ENCODE measurements at regions not wholly inside any gene's neighbourhood (a gene's known extent, or its start where the extent isn't known, plus 50 kb on each side); places are given as distances from the start of the nearest gene placed in this dataset.

- ChIA-PET POLR2A (interaction anchor here (0.6 kb wide), 1 partner anchor 43 kb away, joined by 3 read pairs; no protein-coding TSS in a partner anchor), CTCF (ENCODE audit: unreplicated experiment) (no interaction called here)
- intact Hi-C loops (cut with micrococcal nuclease; ENCODE audit: unreplicated experiment): no loop called here
- BruUV-seq (replicated peaks): no TSS peak
- H3K79me2 ChIP-seq (ENCODE audit: insufficient read depth, low read depth, low read length): no peaks in the 10 kb centered on the region
- DNase-seq (ENCODE audit: low spot score): no peak
- no peaks in the 10 kb centered on the region for H3K36me3 ChIP-seq (ENCODE audit: insufficient read depth, low read length)
- H4K20me1 ChIP-seq (ENCODE audit: insufficient read depth, low read length): no peaks in the 10 kb centered on the region
- H3K4me1 ChIP-seq (ENCODE audit: insufficient read depth, low read length, poor library complexity, severe bottlenecking): no peaks in the 10 kb centered on the region
- no peak for TF ChIP-seq CTCF (conservative IDR thresholded peaks at IDR 0.05; ENCODE audit: low read length)
- no peak for TF ChIP-seq EZH2phosphoT487 (IDR thresholded peaks at IDR 0.05; ENCODE audit: borderline replicate concordance, low read depth, low read length)
- no peaks in the 10 kb centered on the region for H3K9me2 ChIP-seq (ENCODE audit: insufficient read depth, low read length)
- H3K4me3 ChIP-seq (ENCODE audit: low read depth, low read length, poor library complexity, severe bottlenecking): no peak overlapping the region
- no peak overlapping the region for H3K27ac ChIP-seq (ENCODE audit: low read depth, low read length, poor library complexity, severe bottlenecking)
- H3K4me2 ChIP-seq (ENCODE audit: low read length): no peak overlapping the region
- no peak overlapping the region for H2AFZ ChIP-seq (ENCODE audit: low read length)
- no peaks in the 10 kb centered on the region for H3K9me3 ChIP-seq (ENCODE audit: low read length)
Measured at GRCh38 chr5:174303035-174303434, 257.5 kb downstream of the NSG2 start.

DNA sequence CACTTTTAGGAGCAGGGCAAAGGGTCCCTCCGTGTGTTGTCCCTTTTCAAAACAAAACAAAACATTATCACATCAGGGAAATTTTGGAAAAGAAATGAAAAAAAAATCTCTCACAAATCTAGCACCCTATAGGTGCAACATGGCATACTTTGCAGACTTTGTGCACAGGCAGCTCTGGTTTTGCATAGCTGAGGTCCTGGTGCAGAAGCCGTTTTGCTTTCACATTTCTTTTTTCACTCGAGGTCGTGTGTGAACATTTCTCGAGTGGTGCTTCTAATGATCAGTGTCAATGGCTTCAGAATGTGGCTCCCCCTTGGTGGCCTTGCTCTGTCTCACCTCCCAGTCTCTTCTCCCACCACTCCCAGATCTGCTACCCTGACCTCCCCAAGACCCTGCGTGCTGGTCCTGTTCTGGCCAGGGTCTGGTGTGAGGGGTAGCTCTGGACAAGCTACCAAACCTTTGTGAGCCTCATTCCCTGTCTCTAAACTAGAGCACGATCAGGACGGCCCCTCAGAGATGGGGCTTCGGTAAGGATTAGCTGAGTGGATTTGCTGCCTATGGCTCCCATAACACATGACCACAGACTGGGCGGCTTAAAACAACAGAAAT, 258.0 kb downstream of the NSG2 start:
- H3K4me1 ChIP-seq (ENCODE audit: insufficient read depth, low read length, poor library complexity, severe bottlenecking): no peaks in the 10 kb centered on the region
- DNase-seq (ENCODE audit: low spot score): no peak
- TF ChIP-seq CTCF (conservative IDR thresholded peaks at IDR 0.05; ENCODE audit: low read length): no peak
- TF ChIP-seq EZH2phosphoT487 (IDR thresholded peaks at IDR 0.05; ENCODE audit: borderline replicate concordance, low read depth, low read length): no peak
- CTCF ChIA-PET (ENCODE audit: unreplicated experiment): no interaction called here
- H3K36me3 ChIP-seq (ENCODE audit: insufficient read depth, low read length): no peaks in the 10 kb centered on the region
- H2AFZ ChIP-seq (ENCODE audit: low read length): no peak overlapping the region
- intact Hi-C loops (cut with micrococcal nuclease; ENCODE audit: unreplicated experiment): no loop called here
- H3K9me2 ChIP-seq (ENCODE audit: insufficient read depth, low read length): no peaks in the 10 kb centered on the region
- H4K20me1 ChIP-seq (ENCODE audit: insufficient read depth, low read length): no peaks in the 10 kb centered on the region
- no TSS peak for BruUV-seq (replicated peaks)
- H3K4me3 ChIP-seq (ENCODE audit: low read depth, low read length, poor library complexity, severe bottlenecking): no peak overlapping the region
- no peaks in the 10 kb centered on the region for H3K79me2 ChIP-seq (ENCODE audit: insufficient read depth, low read depth, low read length)
- no peak overlapping the region for H3K27ac ChIP-seq (ENCODE audit: low read depth, low read length, poor library complexity, severe bottlenecking)
- no peaks in the 10 kb centered on the region for H3K9me3 ChIP-seq (ENCODE audit: low read length)
- POLR2A ChIA-PET: interaction anchor here (0.6 kb wide), 1 partner anchor 43 kb away, joined by 3 read pairs; no protein-coding TSS in a partner anchor
- no peak overlapping the region for H3K4me2 ChIP-seq (ENCODE audit: low read length)

GRCh38 chr5:174305241-174305681, 259.8 kb downstream of the NSG2 start:
- Histone ChIP-seq H3K4me2 (ENCODE audit: low read length) (no peak overlapping the region), H3K4me1 (ENCODE audit: insufficient read depth, low read length, poor library complexity, severe bottlenecking) (no peaks in the 10 kb centered on the region), H3K9me2 (ENCODE audit: insufficient read depth, low read length) (no peaks in the 10 kb centered on the region), H3K79me2 (ENCODE audit: insufficient read depth, low read depth, low read length) (no peaks in the 10 kb centered on the region), H3K4me3 (ENCODE audit: low read depth, low read length, poor library complexity, severe bottlenecking) (no peak overlapping the region), H3K36me3 (ENCODE audit: insufficient read depth, low read length) (no peaks in the 10 kb centered on the region), H3K27ac (ENCODE audit: low read depth, low read length, poor library complexity, severe bottlenecking) (no peak overlapping the region), H3K9me3 (ENCODE audit: low read length) (no peaks in the 10 kb centered on the region), H4K20me1 (ENCODE audit: insufficient read depth, low read length) (no peaks in the 10 kb centered on the region), H2AFZ (ENCODE audit: low read length) (no peak overlapping the region)
- ChIA-PET POLR2A (no interaction called here), CTCF (ENCODE audit: unreplicated experiment) (no interaction called here)
- intact Hi-C loops (cut with micrococcal nuclease; ENCODE audit: unreplicated experiment): no loop called here
- BruUV-seq (replicated peaks): no TSS peak
- TF ChIP-seq EZH2phosphoT487 (IDR thresholded peaks at IDR 0.05; ENCODE audit: borderline replicate concordance, low read depth, low read length) (no peak), CTCF (conservative IDR thresholded peaks at IDR 0.05; ENCODE audit: low read length) (no peak)
- no peak for DNase-seq (ENCODE audit: low spot score)

Measured in OCI-LY7 (cell line).